Osteocyte (in vitro differentiated cells): ENCODE measurements at regions not wholly inside any gene's neighbourhood (a gene's known extent, or its start where the extent isn't known, plus 50 kb on each side); places are given as distances from the start of the nearest gene placed in this dataset.

Experiments
- DNase-seq: peaks from one replicate; pipeline ENCODE4 v3.0.0; 2021; ENCODE audit warnings: mixed read lengths; ENCODE audit not compliant: unreplicated experiment; ENCODE audit errors: extremely low spot score
- H3K27ac Mint-ChIP-seq: one replicate; pipeline ENCODE4 v1.8.0; 2021; ENCODE audit warnings: mild to moderate bottlenecking, mixed read lengths; ENCODE audit not compliant: unreplicated experiment
- H3K27me3 Mint-ChIP-seq: one replicate; pipeline ENCODE4 v1.8.0; 2021; ENCODE audit warnings: mixed read lengths; ENCODE audit not compliant: unreplicated experiment
- H3K36me3 Mint-ChIP-seq: one replicate; pipeline ENCODE4 v1.8.0; 2021; ENCODE audit warnings: mixed read lengths; ENCODE audit not compliant: unreplicated experiment
- H3K4me1 Mint-ChIP-seq: one replicate; pipeline ENCODE4 v1.8.0; 2021; ENCODE audit warnings: mixed read lengths; ENCODE audit not compliant: unreplicated experiment
- H3K4me3 Mint-ChIP-seq: one replicate; pipeline ENCODE4 v1.8.0; 2021; ENCODE audit warnings: mild to moderate bottlenecking, moderate library complexity, mixed read lengths; ENCODE audit not compliant: unreplicated experiment
- H3K9me3 Mint-ChIP-seq: one replicate; pipeline ENCODE4 v1.8.0; 2021; ENCODE audit warnings: mixed read lengths; ENCODE audit not compliant: unreplicated experiment
- CTCF ChIP-seq: fragments of 200-600 bp; sonication (generic); IDR thresholded peaks from 2 replicates; pipeline ENCODE4 v1.5.0; 2021; ENCODE audit warnings: antibody characterized with exemption, mild to moderate bottlenecking, moderate library complexity

DNA sequence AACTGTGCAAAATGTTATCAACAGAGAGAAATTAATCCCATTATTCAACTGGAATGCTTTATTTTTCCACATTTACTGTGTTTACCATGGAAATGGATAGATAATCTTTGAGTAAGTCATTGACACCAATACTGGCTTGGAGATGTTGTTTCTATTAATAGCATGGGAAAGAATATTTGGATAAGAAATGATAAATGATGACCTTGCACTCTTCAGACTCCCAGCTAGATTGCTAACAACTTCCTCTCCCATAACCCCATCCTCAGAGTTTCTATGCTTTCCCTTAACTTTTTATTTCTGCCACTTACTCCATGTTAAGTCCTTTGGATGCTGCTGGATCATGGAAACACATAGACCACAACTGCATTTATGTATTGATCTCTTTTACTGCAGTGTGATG is 182.5 kb downstream of the FNDC1 start:
- TF ChIP-seq CTCF, result no peak
- Mint-ChIP-seq H3K27me3 (no peaks in the 10 kb centered on the region), H3K9me3 (peaks cover 15% of the 10 kb centered on the region)

DNA sequence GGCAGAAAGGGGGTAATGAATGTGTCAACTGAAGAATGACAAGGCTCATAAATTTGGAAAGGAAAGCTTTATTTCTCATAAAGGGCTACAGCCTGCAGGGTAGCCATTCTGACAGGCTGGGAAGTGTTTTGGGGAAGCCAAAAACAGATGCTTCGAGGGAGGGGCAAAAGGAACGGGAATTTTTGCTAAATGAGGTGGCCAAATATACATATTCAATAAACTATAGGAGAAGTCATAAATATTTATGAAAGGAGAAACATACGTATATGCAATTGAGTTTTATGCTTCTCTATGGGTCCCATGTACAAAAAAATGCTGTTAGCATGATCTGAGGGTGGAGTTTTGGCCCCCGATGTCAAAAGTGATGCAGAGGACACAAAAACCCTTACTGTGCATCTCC is 180.7 kb downstream of the FNDC1 start:
- H3K4me3 Mint-ChIP-seq, result no peak overlapping the region
- no peaks in the 10 kb centered on the region for H3K27me3 Mint-ChIP-seq
- H3K27ac Mint-ChIP-seq, result no peak overlapping the region
- DNase-seq, result no peak
- no peak for TF ChIP-seq CTCF
- H3K9me3 Mint-ChIP-seq, result peaks cover 15% of the 10 kb centered on the region
- no peaks in the 10 kb centered on the region for H3K36me3 Mint-ChIP-seq
- H3K4me1 Mint-ChIP-seq, result no peaks in the 10 kb centered on the region

More for the DNA sequence above, 182.5 kb downstream of the FNDC1 start:
- no peak overlapping the region for H3K4me3 Mint-ChIP-seq
- no peaks in the 10 kb centered on the region for H3K4me1 Mint-ChIP-seq
- no peak for DNase-seq
- H3K36me3 Mint-ChIP-seq, result no peaks in the 10 kb centered on the region
- H3K27ac Mint-ChIP-seq, result no peak overlapping the region

DNA sequence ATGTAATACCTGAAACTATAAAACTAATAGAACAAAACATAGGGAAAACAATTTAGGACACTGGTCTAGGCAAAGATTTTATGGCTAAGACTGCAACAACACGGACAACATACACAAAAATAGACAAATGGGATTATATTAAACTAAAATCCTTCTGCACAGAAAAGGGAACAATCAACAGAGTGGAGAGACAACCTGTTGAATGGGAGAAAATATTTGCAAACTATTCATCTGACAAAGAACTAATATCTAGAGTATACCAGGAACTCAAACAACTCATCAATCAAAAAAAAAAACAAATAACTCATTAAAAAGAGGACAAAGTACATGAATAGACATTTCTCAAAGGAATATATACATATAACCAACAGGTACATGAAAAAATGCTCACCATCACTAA is 174.5 kb downstream of the FNDC1 start:
- Mint-ChIP-seq H3K27me3 (no peaks in the 10 kb centered on the region), H3K27ac (no peak overlapping the region), H3K4me1 (no peaks in the 10 kb centered on the region), H3K4me3 (no peak overlapping the region), H3K9me3 (peaks cover 16% of the 10 kb centered on the region), H3K36me3 (no peaks in the 10 kb centered on the region)
- no peak for DNase-seq
- TF ChIP-seq CTCF, result no peak

GRCh38 chr6:159342146-159342545 is 172.9 kb downstream of the FNDC1 start:
- Mint-ChIP-seq H3K4me1 (no peaks in the 10 kb centered on the region), H3K27me3 (no peaks in the 10 kb centered on the region), H3K36me3 (no peaks in the 10 kb centered on the region), H3K4me3 (no peak overlapping the region), H3K27ac (no peak overlapping the region), H3K9me3 (peaks cover 20% of the 10 kb centered on the region)
- no peak for TF ChIP-seq CTCF
- DNase-seq, result no peak

GRCh38 chr6:159334068-159334467 is 164.9 kb downstream of the FNDC1 start:
- Mint-ChIP-seq H3K9me3 (peaks cover 48% of the 10 kb centered on the region), H3K27ac (no peak overlapping the region), H3K4me1 (no peaks in the 10 kb centered on the region), H3K4me3 (no peak overlapping the region), H3K27me3 (no peaks in the 10 kb centered on the region), H3K36me3 (peaks cover 2% of the 10 kb centered on the region)
- no peak for DNase-seq
- no peak for TF ChIP-seq CTCF
